Stimulated activated CD8-positive, alpha-beta memory T cell treated with anti-CD3 and anti-CD28 coated beads, Interleukin-7, amount 100 ng/mL, for 4 hours (primary cell): ENCODE measurements at regions not wholly inside any gene's neighbourhood (a gene's known extent, or its start where the extent isn't known, plus 50 kb on each side); places are given as distances from the start of the nearest gene placed in this dataset.
"Not testable (repeated sequence)": the region's sequence is repeated elsewhere in the genome, so short reads cannot be mapped to it uniquely, and the experiment has no call there.

Experiments used
- DNase-seq, 2 donors: peaks; one replicate each; pipeline ENCODE4 v3.0.0-alpha.2; 2020; ENCODE audit warnings: low read depth in 2 of 2

- no peak for DNase-seq
These were observed 69.7 kb upstream of the PPARGC1A start for GRCh38 chr4:23959396-23960148.

GRCh38 chr4:23958749-23959148 lies 68.9 kb upstream of the PPARGC1A start:
- no peak for DNase-seq

- no peak for DNase-seq
These were observed 67.6 kb upstream of the PPARGC1A start for GRCh38 chr4:23957465-23957864.

GRCh38 chr4:23956601-23957364 lies 66.9 kb upstream of the PPARGC1A start:
- no peak for DNase-seq

GRCh38 chr4:23952258-23952657 lies 62.4 kb upstream of the PPARGC1A start:
- no peak for DNase-seq

- DNase-seq = no peak
These were observed 58.0 kb upstream of the PPARGC1A start for GRCh38 chr4:23947826-23948225.

GRCh38 chr4:23946299-23946698 lies 56.5 kb upstream of the PPARGC1A start:
- no peak for DNase-seq

- no peak for DNase-seq
These were observed 55.7 kb upstream of the PPARGC1A start for GRCh38 chr4:23945451-23946017.

GRCh38 chr4:23944556-23944955 lies 54.7 kb upstream of the PPARGC1A start:
- DNase-seq = not testable (repeated sequence)

- DNase-seq = no peak
These were observed 53.6 kb upstream of the PPARGC1A start for GRCh38 chr4:23943478-23943877.

GRCh38 chr4:23942471-23942870 lies 52.6 kb upstream of the PPARGC1A start:
- DNase-seq = no peak
